HG02981 (cell line): ENCODE measurements at regions not wholly inside any gene's neighbourhood (a gene's known extent, or its start where the extent isn't known, plus 50 kb on each side); places are given as distances from the start of the nearest gene placed in this dataset.
A peak's percentile ranks its signal among the peaks of the same experiment; 100 is the strongest.
"Not testable (repeated sequence)": the region's sequence is repeated elsewhere in the genome, so short reads cannot be mapped to it uniquely, and the experiment has no call there.

Experiments
- ATAC-seq: cut with Tn5 transposase; IDR thresholded peaks from one replicate; pipeline ENCODE4 v1.9.1; 2021; ENCODE audit warnings: mild to moderate bottlenecking, moderate library complexity; ENCODE audit not compliant: unreplicated experiment

- ATAC-seq = not testable (repeated sequence)
Measured at GRCh38 chr2:87075054-87075790, 53.6 kb upstream of the PLGLB1 start.

GRCh38 chr2:87075791-87076252 is 54.2 kb upstream of the PLGLB1 start:
- peak; percentile 39 for ATAC-seq

GRCh38 chr2:87076253-87077123 is 54.8 kb upstream of the PLGLB1 start:
- peak; percentile 88 for ATAC-seq

GRCh38 chr2:87077124-87077446 is 55.4 kb upstream of the PLGLB1 start:
- ATAC-seq = not testable (repeated sequence)

GRCh38 chr2:87081727-87082126 is 60.1 kb upstream of the PLGLB1 start:
- ATAC-seq = not testable (repeated sequence)

- not testable (repeated sequence) for ATAC-seq
Measured at GRCh38 chr2:87088079-87088478, 66.4 kb upstream of the PLGLB1 start.

GRCh38 chr2:87089401-87089800 is 67.8 kb upstream of the PLGLB1 start:
- not testable (repeated sequence) for ATAC-seq

GRCh38 chr2:87093252-87093651 is 71.6 kb upstream of the PLGLB1 start:
- ATAC-seq = not testable (repeated sequence)

GRCh38 chr2:87093937-87094529 is 72.4 kb upstream of the PLGLB1 start:
- ATAC-seq = not testable (repeated sequence)

- not testable (repeated sequence) for ATAC-seq
Measured at GRCh38 chr2:87095804-87096203, 74.2 kb upstream of the PLGLB1 start.

- ATAC-seq = not testable (repeated sequence)
Measured at GRCh38 chr2:87128761-87129553, 107.3 kb upstream of the PLGLB1 start.

- peak; percentile 59 for ATAC-seq
Measured at GRCh38 chr2:87132577-87132976, 110.9 kb upstream of the PLGLB1 start.

GRCh38 chr2:87151835-87152493 is 130.3 kb upstream of the PLGLB1 start:
- ATAC-seq = not testable (repeated sequence)

- not testable (repeated sequence) for ATAC-seq
Measured at GRCh38 chr2:87174454-87174853, 152.8 kb upstream of the PLGLB1 start.

GRCh38 chr2:87183373-87183772 is 161.7 kb upstream of the PLGLB1 start:
- not testable (repeated sequence) for ATAC-seq

- not testable (repeated sequence) for ATAC-seq
Measured at GRCh38 chr2:87184260-87184659, 162.6 kb upstream of the PLGLB1 start.

- not testable (repeated sequence) for ATAC-seq
Measured at GRCh38 chr2:87189214-87189613, 167.6 kb upstream of the PLGLB1 start.

- ATAC-seq = peak; percentile 84
Measured at GRCh38 chr2:87193336-87193735, 171.7 kb upstream of the PLGLB1 start.

- not testable (repeated sequence) for ATAC-seq
Measured at GRCh38 chr2:87194254-87194999, 172.8 kb upstream of the PLGLB1 start.
